Pancreas (tissue), 10 donors: ENCODE measurements at regions not wholly inside any gene's neighbourhood (a gene's known extent, or its start where the extent isn't known, plus 50 kb on each side); places are given as distances from the start of the nearest gene placed in this dataset.
A peak's percentile ranks its signal among the peaks of the same experiment; 100 is the strongest.

ENCODE experiments used
- ATAC-seq, 4 donors: fragments of 200-7000 bp; cut with Tn5 transposase; one replicate each; pipeline versions ENCODE4 v1.8.0 to v1.9.1; 2020; ENCODE audit warnings: mild to moderate bottlenecking in 4 of 4, moderate library complexity in 4 of 4
- DNase-seq, 6 donors: peaks; one replicate each; pipeline ENCODE4 v3.0.0-alpha.2; 2020
- FAIRE-seq: peaks from 2 replicates; lab custom pipeline; 2012; peaks lifted over from hg19 to GRCh38; lab: Jason Lieb, UNC
- H3K27ac ChIP-seq, 4 donors: fragments of 200-600 bp; sonication (generic); 1 replicate in 3 of 4; 2 replicates in 1 of 4; pipeline versions ENCODE4 v1.5.0 to v1.8.0; 2020
- H3K27me3 ChIP-seq, 4 donors: fragments of 200-600 bp; one replicate each; pipeline ENCODE4 v1.8.0; 2021
- H3K36me3 ChIP-seq, 3 donors: fragments of 200-600 bp; sonication (generic) in 1 of 3; one replicate each; pipeline versions ENCODE4 v1.5.0 to v1.8.0; 2020 to 2021
- H3K4me1 ChIP-seq, 3 donors: fragments of 200-600 bp; one replicate each; pipeline ENCODE4 v1.8.0; 2021
- H3K4me3 ChIP-seq, 4 donors: fragments of 200-600 bp; sonication (generic) in 2 of 4; one replicate each; pipeline versions ENCODE4 v1.5.0 to v1.8.0; 2020 to 2021
- H3K9me3 ChIP-seq, 4 donors: fragments of 200-600 bp; one replicate each; pipeline ENCODE4 v1.8.0; 2021
- WGBS, 2 donors: extraction: QIAGEN DNeasy Blood & Tissue Kit; methylation state at CpG; one replicate each; pipeline ENCODE4 v1.1.7; 2013; 5-methylcytosine and 5-hydroxymethylcytosine counted together
- intact Hi-C, 3 donors: fragments of 100-400 bp; cut with DNase I; formaldehyde crosslinking; loops; one replicate each; pipeline versions ENCODE4 v1.11.1 to v1.14.2; 2022
- TF ChIP-seq, protein P1 (sequence below), 4 donors: fragments of 200-600 bp; sonication (generic) in 3 of 4; IDR thresholded peaks; one replicate each; pipeline versions ENCODE4 v1.5.0 to v1.8.0; 2021; ENCODE audit warnings: antibody characterized with exemption in 4 of 4
- donor health status: healthy with polysubstance abuse.
- donor health status: DM: no; HTN: no; CAD: no; lungs with moderate emphysema.
- donor health status: DM: no; HTN: no; CAD: no.
- donor health status: control.
- donor health status: control.
- donor health status: Bipolar disorder and iron deficiency.
- donor health status: DM: yes; HTN: yes; CAD: no.
- donor health status: DM: no; HTN: no; CAD: no.
- donor health status: DM: no; HTN: no; CAD: no.
- donor health status: DM: yes; HTN: yes; CAD: no.

DNA sequence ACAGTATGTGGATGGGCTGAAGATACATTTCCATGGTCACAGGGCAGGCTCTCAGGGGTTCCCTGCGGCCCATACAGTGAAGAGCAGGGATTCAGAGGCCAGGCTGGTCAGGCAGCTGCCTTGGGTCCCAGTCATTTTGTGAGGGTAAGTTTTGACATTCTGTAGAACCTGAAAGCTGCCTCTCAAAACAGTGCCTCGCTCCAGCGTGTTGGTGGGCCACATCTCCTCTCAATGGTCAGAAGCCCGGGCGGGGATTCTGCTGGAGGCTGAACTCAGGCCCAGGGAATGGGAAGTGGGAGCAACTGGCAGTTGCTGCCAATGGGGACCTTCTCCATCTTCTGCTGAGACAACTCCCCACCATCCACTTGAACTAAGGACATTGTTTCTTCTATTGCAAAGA lies 190.0 kb downstream of the PTPN20 start:
- no peak for FAIRE-seq
- TF ChIP-seq, protein P1, sequence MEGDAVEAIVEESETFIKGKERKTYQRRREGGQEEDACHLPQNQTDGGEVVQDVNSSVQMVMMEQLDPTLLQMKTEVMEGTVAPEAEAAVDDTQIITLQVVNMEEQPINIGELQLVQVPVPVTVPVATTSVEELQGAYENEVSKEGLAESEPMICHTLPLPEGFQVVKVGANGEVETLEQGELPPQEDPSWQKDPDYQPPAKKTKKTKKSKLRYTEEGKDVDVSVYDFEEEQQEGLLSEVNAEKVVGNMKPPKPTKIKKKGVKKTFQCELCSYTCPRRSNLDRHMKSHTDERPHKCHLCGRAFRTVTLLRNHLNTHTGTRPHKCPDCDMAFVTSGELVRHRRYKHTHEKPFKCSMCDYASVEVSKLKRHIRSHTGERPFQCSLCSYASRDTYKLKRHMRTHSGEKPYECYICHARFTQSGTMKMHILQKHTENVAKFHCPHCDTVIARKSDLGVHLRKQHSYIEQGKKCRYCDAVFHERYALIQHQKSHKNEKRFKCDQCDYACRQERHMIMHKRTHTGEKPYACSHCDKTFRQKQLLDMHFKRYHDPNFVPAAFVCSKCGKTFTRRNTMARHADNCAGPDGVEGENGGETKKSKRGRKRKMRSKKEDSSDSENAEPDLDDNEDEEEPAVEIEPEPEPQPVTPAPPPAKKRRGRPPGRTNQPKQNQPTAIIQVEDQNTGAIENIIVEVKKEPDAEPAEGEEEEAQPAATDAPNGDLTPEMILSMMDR (IDR thresholded peaks at IDR 0.05) = no peak
- H3K9me3 ChIP-seq = no peaks in the 10 kb centered on the region
- no peak for DNase-seq
- H3K4me1 ChIP-seq = no peaks in the 10 kb centered on the region
- no peaks in the 10 kb centered on the region for H3K36me3 ChIP-seq
- H3K27me3 ChIP-seq = no peaks in the 10 kb centered on the region
- 88 to 91% methylated on average over 5 of the region's 5 CpGs for WGBS, 2 donors
- intact Hi-C loops = no loop called here
- ATAC-seq = no peak
- H3K4me3 ChIP-seq = no peak overlapping the region
- no peak overlapping the region for H3K27ac ChIP-seq

DNA sequence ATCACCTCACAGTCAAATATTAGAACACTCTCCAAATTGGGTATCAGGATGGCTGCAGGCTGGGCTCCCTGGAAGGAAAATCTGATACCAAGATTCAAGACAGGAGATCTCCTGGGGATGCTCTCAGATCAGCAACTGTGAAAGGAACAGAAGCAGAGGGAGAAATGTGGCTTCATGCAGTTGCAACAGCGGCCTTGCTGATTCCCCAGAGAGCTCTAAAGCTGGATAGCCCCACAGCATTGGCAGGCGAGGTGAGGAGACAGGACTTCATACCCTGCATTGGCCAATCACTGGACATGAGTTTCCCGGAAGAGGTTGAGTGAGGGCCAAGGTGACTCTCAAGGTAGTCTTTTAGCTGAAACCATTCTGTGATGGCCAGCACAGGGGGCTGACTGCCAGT lies 190.6 kb downstream of the PTPN20 start:
- ATAC-seq (no peak), FAIRE-seq (no peak), DNase-seq (no peak)
- no peaks in the 10 kb centered on the region for H3K36me3 ChIP-seq
- H3K27me3 ChIP-seq = no peaks in the 10 kb centered on the region
- no peak overlapping the region for H3K4me3 ChIP-seq
- 67 to 80% methylated on average over 3 of the region's 3 CpGs for WGBS, 2 donors
- intact Hi-C loops = no loop called here
- H3K27ac ChIP-seq = no peak overlapping the region
- H3K4me1 ChIP-seq = no peaks in the 10 kb centered on the region
- H3K9me3 ChIP-seq = no peaks in the 10 kb centered on the region
- TF ChIP-seq, protein P1 (IDR thresholded peaks at IDR 0.05) = no peak

DNA sequence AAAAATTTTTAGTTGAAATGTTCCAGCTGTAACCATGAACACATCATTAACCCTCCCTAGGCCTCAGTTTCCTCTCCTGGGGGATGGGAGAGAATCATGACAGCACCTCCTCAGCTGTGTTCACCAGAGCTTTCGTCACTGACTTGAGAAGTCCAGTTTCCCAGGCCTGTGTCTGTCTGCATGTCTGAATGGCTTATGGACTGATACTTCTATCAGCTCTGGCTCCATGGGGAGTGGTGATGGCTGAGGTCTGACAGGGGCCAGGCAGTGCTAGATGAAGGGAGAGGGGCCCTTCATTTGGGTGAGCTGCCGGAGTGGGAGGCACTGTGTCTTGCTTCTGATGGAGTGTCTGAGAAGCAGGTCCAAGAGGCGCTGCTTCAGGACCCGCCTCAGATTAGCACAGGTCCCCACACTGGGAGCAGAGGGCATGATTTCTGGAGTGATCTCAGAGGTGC lies 192.9 kb downstream of the PTPN20 start:
- Histone ChIP-seq H3K9me3 (no peaks in the 10 kb centered on the region), H3K4me3 (no peak overlapping the region), H3K27me3 (no peaks in the 10 kb centered on the region), H3K36me3 (no peaks in the 10 kb centered on the region), H3K4me1 (no peaks in the 10 kb centered on the region), H3K27ac (no peak overlapping the region)
- FAIRE-seq (no peak), ATAC-seq (no peak), DNase-seq (no peak)
- WGBS, 2 donors = 88 to 90% methylated on average over 4 of the region's 4 CpGs
- TF ChIP-seq, protein P1 (IDR thresholded peaks at IDR 0.05) = no peak
- intact Hi-C loops = no loop called here

DNA sequence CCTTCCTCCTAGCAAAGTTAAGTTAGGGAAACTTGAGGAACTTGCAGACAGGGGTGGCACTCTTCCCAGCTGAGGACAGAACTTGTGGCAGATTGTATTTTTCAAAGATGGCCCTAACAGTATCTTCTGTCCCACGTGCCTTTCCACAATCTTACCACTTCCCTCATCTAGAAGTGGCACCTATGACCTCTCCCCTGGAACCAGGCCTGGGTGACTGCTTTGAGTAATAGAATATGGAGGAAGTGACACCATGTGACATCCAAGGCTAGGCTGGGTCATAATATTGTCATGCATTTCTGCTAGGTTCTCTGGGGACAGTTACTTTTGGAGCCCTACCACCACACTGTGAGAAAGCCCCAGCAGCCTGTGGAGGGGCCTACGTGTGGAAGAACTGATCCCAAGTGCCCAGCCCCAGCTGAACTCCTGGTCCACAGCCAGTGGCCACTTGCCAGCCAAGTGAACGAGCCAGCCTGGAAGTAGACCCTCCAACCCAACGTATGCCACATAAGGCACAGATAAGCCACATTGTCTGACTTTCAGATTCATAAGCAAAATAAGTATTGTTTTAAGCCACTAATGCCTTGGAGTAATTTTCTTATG lies 193.7 kb downstream of the PTPN20 start:
- intact Hi-C loops = no loop called here
- no peaks in the 10 kb centered on the region for H3K36me3 ChIP-seq
- H3K4me3 ChIP-seq = no peak overlapping the region
- peak in 2 of 4 donors; percentile 54 to 68 for ATAC-seq
- H3K27ac ChIP-seq = no peak overlapping the region
- H3K27me3 ChIP-seq = no peaks in the 10 kb centered on the region
- H3K9me3 ChIP-seq = no peaks in the 10 kb centered on the region
- no peaks in the 10 kb centered on the region for H3K4me1 ChIP-seq
- FAIRE-seq = no peak
- TF ChIP-seq, protein P1 (IDR thresholded peaks at IDR 0.05) = no peak
- 66 to 71% methylated on average over 4 of the region's 4 CpGs for WGBS, 2 donors
- DNase-seq = peak in 1 of 6 donors; percentile 36

DNA sequence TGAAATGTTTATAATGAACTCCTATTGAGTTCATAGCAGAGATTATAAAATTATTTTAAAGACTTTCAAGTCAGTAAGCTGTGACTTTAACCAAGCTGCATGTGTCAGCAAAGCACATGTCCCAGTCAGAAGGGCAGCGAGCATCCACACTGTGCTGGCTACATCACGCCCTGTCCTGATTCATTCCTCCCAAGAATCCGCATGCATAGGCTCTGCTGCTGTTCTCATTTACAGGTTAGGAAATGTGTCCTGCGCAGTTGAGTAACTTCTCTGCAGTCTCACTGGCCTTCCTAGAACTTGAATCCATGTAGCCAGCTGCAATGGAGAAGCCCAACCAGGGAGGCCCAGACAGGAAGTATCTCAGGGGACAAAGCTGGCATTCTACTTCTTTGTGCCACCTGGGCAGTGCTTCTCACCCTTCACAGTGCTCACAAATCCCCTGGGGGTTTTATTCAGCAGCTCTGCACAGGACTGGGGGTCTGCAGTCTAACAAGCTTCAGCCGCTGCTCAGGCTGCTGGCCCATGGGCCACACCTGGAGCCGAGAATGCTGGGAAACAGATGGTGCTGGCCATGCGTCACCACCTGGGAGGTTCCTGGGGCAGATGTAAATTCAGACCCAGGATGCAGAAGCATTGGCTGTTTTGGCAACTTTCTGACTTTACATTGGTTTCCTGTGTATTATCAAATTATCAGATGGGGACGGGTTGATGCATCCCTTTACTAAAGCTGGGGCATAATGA lies 192.8 kb upstream of the GDF10 start:
- no peak for FAIRE-seq
- no peak for DNase-seq
- H3K36me3 ChIP-seq = no peaks in the 10 kb centered on the region
- no peak overlapping the region for H3K27ac ChIP-seq
- no peaks in the 10 kb centered on the region for H3K9me3 ChIP-seq
- intact Hi-C loops = no loop called here
- ATAC-seq = no peak
- no peak overlapping the region for H3K4me3 ChIP-seq
- 91 to 95% methylated on average over 8 of the region's 8 CpGs for WGBS, 2 donors
- TF ChIP-seq, protein P1 (IDR thresholded peaks at IDR 0.05) = no peak
- no peaks in the 10 kb centered on the region for H3K4me1 ChIP-seq
- H3K27me3 ChIP-seq = no peaks in the 10 kb centered on the region
